ENCODE measurements at regions not wholly inside any gene's neighbourhood (a gene's known extent, or its start where the extent isn't known, plus 50 kb on each side); places are given as distances from the start of the nearest gene placed in this dataset.

DNA sequence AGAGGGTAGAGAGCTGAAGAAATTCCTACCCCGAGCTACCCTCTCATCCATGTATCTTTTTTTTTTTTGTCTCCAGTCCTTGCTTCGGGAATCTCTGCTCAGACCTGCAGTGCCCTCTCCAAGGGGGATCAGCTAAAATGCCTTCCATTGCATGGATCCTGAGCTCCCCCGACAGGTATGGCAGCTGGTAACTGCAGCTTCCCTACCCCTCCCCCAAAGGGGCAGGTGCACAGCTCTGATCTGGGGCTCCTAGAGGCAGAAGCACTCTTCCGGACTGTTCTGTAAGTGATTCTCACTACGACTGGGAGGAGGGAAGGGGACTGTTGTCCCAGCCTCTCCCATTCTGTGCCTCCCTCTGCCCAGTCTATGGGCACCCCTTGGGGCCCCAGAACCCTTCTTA lies 169.6 kb downstream of the MELK start:
- no peak overlapping the region for H2BK20ac ChIP-seq (ENCODE audit: low read depth, low read length, poor library complexity, severe bottlenecking)

More for the DNA sequence above, 169.6 kb downstream of the MELK start:
- H4K5ac ChIP-seq (ENCODE audit: insufficient read length, low read depth, low read length), result no peak overlapping the region
- Mint-ChIP-seq H3K27ac (no peak overlapping the region), H3K9me3 (no peaks in the 10 kb centered on the region), H3K4me3 (no peak overlapping the region), H3K4me1 (peaks cover 16 to 23% of the 10 kb centered on the region in 2 experiments), H3K36me3 (ENCODE audit: insufficient read depth in 1 of 3, low read depth in 3 of 3) (no peaks in the 10 kb centered on the region), H3K27me3 (ENCODE audit: low read depth) (peaks cover 5% of the 10 kb centered on the region; the same call in 1 of the 2 replicates)
- no peak overlapping the region for H3K4ac ChIP-seq (ENCODE audit: low read depth, low read length)
- no peak overlapping the region for H2BK120ac ChIP-seq (ENCODE audit: low read depth, low read length, poor library complexity, severe bottlenecking)
- WGBS (ENCODE audit: extremely low coverage, insufficient read length, low lambda C conversion rate), result no CpG with 5 or more reads among the region's 5 CpGs
- no peak overlapping the region for H3K18ac ChIP-seq (ENCODE audit: insufficient read length, low read depth, low read length)
- H4K91ac ChIP-seq (ENCODE audit: insufficient read length, low read depth, low read length), result no peak overlapping the region
- TF ChIP-seq, protein P1, sequence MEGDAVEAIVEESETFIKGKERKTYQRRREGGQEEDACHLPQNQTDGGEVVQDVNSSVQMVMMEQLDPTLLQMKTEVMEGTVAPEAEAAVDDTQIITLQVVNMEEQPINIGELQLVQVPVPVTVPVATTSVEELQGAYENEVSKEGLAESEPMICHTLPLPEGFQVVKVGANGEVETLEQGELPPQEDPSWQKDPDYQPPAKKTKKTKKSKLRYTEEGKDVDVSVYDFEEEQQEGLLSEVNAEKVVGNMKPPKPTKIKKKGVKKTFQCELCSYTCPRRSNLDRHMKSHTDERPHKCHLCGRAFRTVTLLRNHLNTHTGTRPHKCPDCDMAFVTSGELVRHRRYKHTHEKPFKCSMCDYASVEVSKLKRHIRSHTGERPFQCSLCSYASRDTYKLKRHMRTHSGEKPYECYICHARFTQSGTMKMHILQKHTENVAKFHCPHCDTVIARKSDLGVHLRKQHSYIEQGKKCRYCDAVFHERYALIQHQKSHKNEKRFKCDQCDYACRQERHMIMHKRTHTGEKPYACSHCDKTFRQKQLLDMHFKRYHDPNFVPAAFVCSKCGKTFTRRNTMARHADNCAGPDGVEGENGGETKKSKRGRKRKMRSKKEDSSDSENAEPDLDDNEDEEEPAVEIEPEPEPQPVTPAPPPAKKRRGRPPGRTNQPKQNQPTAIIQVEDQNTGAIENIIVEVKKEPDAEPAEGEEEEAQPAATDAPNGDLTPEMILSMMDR (conservative IDR thresholded peaks at IDR 0.05), result no peak
- no peak overlapping the region for H3K56ac ChIP-seq (ENCODE audit: insufficient read length, low read depth, low read length)
- DNase-seq, result no peak
- no peak overlapping the region for H2AK5ac ChIP-seq (ENCODE audit: insufficient read length, low read length)
- no peak overlapping the region for H3K9ac ChIP-seq (ENCODE audit: extremely low read depth, insufficient read length, low read length)
- H3K27me3 ChIP-seq (ENCODE audit: insufficient read depth, low read length), result no peaks in the 10 kb centered on the region; the same call in 1 of the 2 replicates
- no peak overlapping the region for H4K8ac ChIP-seq (replicated peaks; ENCODE audit: insufficient read length, low read depth, low read length)
- H3K4me1 ChIP-seq (ENCODE audit: insufficient read depth, low read length), result no peaks in the 10 kb centered on the region; the same call in 1 of the 2 replicates
- H2AFZ ChIP-seq (ENCODE audit: low read length), result no peak overlapping the region
- no peaks in the 10 kb centered on the region for H3K9me3 ChIP-seq (ENCODE audit: control insufficient read depth, low read depth, low read length)
- H2BK5ac ChIP-seq (ENCODE audit: insufficient read length, low read length), result no peak overlapping the region
- no peaks in the 10 kb centered on the region for H3K23me2 ChIP-seq (ENCODE audit: insufficient read length, low read depth, low read length, poor library complexity, severe bottlenecking)
- no peaks in the 10 kb centered on the region for H3K79me1 ChIP-seq (ENCODE audit: insufficient read depth, low read depth, low read length, poor library complexity, severe bottlenecking)
- H3K23ac ChIP-seq (ENCODE audit: insufficient read length, low read depth, low read length), result no peak overlapping the region
- no peak overlapping the region for H3K27ac ChIP-seq (ENCODE audit: insufficient read length, low read depth, low read length)
- H2BK15ac ChIP-seq (ENCODE audit: low read depth, low read length), result no peak overlapping the region
- no peaks in the 10 kb centered on the region for H4K20me1 ChIP-seq (ENCODE audit: control insufficient read depth, insufficient read depth, insufficient read length)
- no peak overlapping the region for H3K14ac ChIP-seq (ENCODE audit: insufficient read depth, low read length)
- H3K4me2 ChIP-seq (ENCODE audit: insufficient read depth, insufficient read length, low read length), result no peak overlapping the region
- H3K79me2 ChIP-seq (ENCODE audit: insufficient read depth, low read length), result no peaks in the 10 kb centered on the region
- no peak overlapping the region for H2BK12ac ChIP-seq (ENCODE audit: insufficient read length, low read depth, low read length)
- H3T11ph ChIP-seq (ENCODE audit: low read length), result no peak overlapping the region

Data from H9 (cell line).